Endothelial cell of umbilical vein (primary cell): ENCODE measurements at regions not wholly inside any gene's neighbourhood (a gene's known extent, or its start where the extent isn't known, plus 50 kb on each side); places are given as distances from the start of the nearest gene placed in this dataset.

Experiments
- POLR2AphosphoS5 ChIP-seq: IDR thresholded peaks from 2 replicates; pipeline ENCODE4 v1.6.1; 2012; ENCODE audit warnings: low read depth, mild to moderate bottlenecking, control low read depth, low read length, moderate library complexity; ENCODE audit not compliant: insufficient read depth
- TF ChIP-seq, protein P1 (sequence below), 2 donors: IDR thresholded peaks; 1 replicate in 1 of 2; 2 replicates in 1 of 2; pipeline ENCODE4 v1.5.1; 2011; ENCODE audit warnings: low read length in 2 of 2, mild to moderate bottlenecking in 2 of 2, moderate library complexity in 2 of 2, control low read depth in 1 of 2, inconsistent platforms in 1 of 2, low read depth in 1 of 2; ENCODE audit not compliant: insufficient read depth in 1 of 2; ENCODE audit errors: extremely low read depth in 1 of 2

DNA sequence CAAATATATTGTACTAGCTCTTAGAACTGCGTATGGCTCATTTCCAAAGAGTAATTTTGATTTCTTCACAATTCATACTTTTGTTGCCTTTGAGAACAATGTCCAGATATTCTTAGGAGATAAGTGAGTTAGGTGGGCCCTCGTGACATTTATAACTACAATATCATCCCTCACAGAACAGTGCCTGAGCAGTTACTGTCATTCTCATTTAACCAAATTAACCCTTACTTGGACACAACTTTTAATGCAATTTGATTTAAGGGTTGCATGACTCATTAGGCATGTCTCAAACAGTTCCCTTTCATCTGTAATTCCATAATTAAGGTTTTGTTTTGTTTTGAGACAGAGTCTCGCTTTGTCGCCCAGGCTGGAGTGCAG, 68.1 kb upstream of the DNAH14 start:
- TF ChIP-seq POLR2AphosphoS5, result no peak
- TF ChIP-seq, protein P1, sequence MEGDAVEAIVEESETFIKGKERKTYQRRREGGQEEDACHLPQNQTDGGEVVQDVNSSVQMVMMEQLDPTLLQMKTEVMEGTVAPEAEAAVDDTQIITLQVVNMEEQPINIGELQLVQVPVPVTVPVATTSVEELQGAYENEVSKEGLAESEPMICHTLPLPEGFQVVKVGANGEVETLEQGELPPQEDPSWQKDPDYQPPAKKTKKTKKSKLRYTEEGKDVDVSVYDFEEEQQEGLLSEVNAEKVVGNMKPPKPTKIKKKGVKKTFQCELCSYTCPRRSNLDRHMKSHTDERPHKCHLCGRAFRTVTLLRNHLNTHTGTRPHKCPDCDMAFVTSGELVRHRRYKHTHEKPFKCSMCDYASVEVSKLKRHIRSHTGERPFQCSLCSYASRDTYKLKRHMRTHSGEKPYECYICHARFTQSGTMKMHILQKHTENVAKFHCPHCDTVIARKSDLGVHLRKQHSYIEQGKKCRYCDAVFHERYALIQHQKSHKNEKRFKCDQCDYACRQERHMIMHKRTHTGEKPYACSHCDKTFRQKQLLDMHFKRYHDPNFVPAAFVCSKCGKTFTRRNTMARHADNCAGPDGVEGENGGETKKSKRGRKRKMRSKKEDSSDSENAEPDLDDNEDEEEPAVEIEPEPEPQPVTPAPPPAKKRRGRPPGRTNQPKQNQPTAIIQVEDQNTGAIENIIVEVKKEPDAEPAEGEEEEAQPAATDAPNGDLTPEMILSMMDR (IDR thresholded peaks at IDR 0.05; ENCODE audit: extremely low read depth in 1 of 2, insufficient read depth in 1 of 2, low read depth in 1 of 2, low read length in 2 of 2), result no peak
